ENCODE measurements at regions not wholly inside any gene's neighbourhood (a gene's known extent, or its start where the extent isn't known, plus 50 kb on each side); places are given as distances from the start of the nearest gene placed in this dataset.

- no peak overlapping the region for H3K4me3 ChIP-seq (ENCODE audit: low read depth, poor library complexity, severe bottlenecking)
- intact Hi-C loops (cut with DNase I; ENCODE audit: low total_unique reads): no loop called here
- DNase-seq (ENCODE audit: low spot score in 2 of 2): no peak
- TF ChIP-seq, protein P1, sequence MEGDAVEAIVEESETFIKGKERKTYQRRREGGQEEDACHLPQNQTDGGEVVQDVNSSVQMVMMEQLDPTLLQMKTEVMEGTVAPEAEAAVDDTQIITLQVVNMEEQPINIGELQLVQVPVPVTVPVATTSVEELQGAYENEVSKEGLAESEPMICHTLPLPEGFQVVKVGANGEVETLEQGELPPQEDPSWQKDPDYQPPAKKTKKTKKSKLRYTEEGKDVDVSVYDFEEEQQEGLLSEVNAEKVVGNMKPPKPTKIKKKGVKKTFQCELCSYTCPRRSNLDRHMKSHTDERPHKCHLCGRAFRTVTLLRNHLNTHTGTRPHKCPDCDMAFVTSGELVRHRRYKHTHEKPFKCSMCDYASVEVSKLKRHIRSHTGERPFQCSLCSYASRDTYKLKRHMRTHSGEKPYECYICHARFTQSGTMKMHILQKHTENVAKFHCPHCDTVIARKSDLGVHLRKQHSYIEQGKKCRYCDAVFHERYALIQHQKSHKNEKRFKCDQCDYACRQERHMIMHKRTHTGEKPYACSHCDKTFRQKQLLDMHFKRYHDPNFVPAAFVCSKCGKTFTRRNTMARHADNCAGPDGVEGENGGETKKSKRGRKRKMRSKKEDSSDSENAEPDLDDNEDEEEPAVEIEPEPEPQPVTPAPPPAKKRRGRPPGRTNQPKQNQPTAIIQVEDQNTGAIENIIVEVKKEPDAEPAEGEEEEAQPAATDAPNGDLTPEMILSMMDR (IDR thresholded peaks at IDR 0.05): no peak
- TF ChIP-seq POLR2A (IDR thresholded peaks at IDR 0.05): no peak
- WGBS, 2 donors: 85 to 86% methylated on average over 1 of the region's 1 CpG
These were observed 602.5 kb downstream of the TNS3 start for GRCh38 chr7:46979439-46979838.

DNA sequence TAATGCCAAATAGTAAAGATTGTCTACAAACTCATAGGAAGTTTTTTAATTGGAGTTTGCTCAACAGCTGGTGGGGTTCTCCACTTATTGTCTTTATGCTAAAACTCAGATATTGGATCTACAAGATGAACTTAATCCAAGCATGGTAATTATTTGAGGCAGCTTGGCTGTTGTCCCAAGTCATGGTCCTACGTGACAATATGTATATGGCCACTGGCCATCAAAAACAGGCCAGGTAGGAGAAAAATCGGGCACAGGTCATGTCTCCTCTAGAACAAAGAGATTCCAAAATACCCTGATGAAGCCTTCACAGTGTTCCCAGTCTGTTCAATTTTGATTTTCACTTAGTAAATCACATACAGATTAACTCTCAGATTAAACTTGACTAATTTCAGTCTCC is 606.4 kb downstream of the TNS3 start:
- H3K4me3 ChIP-seq (ENCODE audit: low read depth, poor library complexity, severe bottlenecking): no peak overlapping the region
- intact Hi-C loops (cut with DNase I; ENCODE audit: low total_unique reads): no loop called here
- no peak for DNase-seq (ENCODE audit: low spot score in 2 of 2)
- TF ChIP-seq, protein P1 (IDR thresholded peaks at IDR 0.05): no peak
- TF ChIP-seq POLR2A (IDR thresholded peaks at IDR 0.05): no peak
- WGBS, 2 donors: 68 to 83% methylated on average over 2 of the region's 2 CpGs

DNA sequence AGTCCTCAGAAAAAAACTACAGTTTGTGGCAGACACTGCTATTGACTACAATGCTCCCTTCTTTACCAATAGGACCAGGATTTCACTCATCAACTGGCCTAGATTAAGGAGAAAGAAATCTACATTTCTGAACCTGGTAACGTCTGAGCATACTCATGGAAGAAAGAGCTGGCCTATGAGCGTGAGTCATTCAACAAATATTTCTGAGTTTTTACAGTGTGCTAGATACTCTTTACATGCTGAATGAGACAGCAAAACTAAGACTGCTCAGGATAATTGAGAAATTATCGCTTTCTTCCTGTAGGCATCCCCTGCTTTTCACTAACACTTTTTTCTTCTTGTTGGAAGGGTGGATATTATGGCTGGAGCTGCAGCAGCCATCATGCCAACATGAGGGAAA is 609.7 kb downstream of the TNS3 start:
- intact Hi-C loops (cut with DNase I; ENCODE audit: low total_unique reads): no loop called here
- TF ChIP-seq, protein P1 (IDR thresholded peaks at IDR 0.05): no peak
- no peak for TF ChIP-seq POLR2A (IDR thresholded peaks at IDR 0.05)
- no peak for DNase-seq (ENCODE audit: low spot score in 2 of 2)
- 80 to 89% methylated on average over 3 of the region's 3 CpGs for WGBS, 2 donors
- H3K4me3 ChIP-seq (ENCODE audit: low read depth, poor library complexity, severe bottlenecking): no peak overlapping the region

DNA sequence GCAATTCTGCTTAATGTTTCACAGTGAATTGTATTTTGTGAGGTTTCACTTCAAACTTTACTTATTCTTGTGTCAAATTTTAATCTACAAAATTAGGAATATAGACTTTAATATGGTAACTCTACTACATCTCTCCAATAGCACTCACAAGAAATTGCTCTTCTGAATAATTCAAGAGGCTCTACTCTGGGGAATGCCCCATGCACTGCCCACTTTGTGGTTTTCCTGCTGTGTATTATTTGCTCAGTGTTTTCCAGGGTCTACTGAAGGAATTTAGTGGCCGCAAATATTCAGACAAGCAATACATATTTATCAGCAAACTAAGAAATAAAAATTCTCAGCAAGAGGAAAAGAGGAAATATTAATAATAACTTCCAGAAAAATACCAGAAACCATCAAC is 611.4 kb downstream of the TNS3 start:
- WGBS, 2 donors: 95 to 98% methylated on average over 1 of the region's 1 CpG
- DNase-seq (ENCODE audit: low spot score in 2 of 2): no peak
- H3K4me3 ChIP-seq (ENCODE audit: low read depth, poor library complexity, severe bottlenecking): no peak overlapping the region
- TF ChIP-seq POLR2A (IDR thresholded peaks at IDR 0.05): no peak
- TF ChIP-seq, protein P1 (IDR thresholded peaks at IDR 0.05): no peak
- intact Hi-C loops (cut with DNase I; ENCODE audit: low total_unique reads): no loop called here

DNA sequence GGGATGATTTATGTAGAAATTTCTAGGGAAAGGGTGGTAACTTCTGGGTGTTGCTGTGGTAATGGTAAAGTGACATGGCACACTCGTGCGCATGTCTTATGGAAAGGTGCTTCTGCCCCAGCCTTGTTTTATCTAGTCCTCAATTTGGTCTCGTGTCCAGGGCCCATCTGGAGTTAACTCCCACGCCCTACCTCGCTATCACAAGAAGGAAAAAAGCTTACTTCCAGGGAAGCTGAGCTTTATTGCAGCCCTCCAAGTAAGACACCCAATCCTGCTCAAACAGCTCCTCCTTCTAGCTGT is 611.8 kb downstream of the TNS3 start:
- DNase-seq (ENCODE audit: low spot score in 2 of 2): no peak
- TF ChIP-seq, protein P1 (IDR thresholded peaks at IDR 0.05): no peak
- no peak for TF ChIP-seq POLR2A (IDR thresholded peaks at IDR 0.05)
- intact Hi-C loops (cut with DNase I; ENCODE audit: low total_unique reads): no loop called here
- 83 to 85% methylated on average over 5 of the region's 5 CpGs for WGBS, 2 donors
- H3K4me3 ChIP-seq (ENCODE audit: low read depth, poor library complexity, severe bottlenecking): no peak overlapping the region

DNA sequence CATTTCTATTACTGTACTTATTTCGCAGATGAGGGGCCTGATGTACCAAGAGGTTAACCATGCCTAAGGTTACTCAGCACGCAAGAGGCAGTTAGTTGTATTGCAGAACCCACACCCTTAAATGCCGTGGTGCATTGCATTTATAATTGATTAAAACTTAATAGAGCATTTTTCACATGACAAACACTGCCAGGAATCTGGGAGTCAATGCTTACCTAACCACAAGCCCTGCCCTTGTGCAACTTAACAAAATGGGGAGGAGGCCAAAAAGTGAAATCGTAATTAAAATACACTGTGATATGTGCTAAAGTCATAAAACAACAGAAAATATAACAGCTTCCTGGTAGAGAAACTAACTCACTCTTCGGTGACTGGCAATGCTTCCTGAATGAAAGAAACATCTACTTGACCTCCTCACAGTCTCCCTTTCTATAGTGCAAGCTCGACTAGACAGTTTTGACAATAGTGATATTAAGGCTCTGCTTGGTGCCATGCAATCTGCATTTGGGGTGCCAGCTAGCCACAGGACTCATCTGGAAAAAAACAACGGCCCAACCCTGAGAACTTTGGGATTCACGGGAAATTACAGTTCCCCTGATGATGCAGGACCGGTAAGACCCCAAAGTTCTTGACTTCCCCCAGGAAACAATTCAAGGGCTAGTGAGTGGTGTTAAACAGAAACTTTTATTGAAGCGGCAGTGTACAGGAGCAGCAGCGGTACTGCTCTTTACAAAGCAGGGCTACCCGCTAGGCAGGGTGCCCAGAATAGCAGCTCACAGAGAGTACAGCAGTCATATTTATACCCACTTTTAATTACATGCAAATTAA is 612.4 kb downstream of the TNS3 start:
- H3K4me3 ChIP-seq (ENCODE audit: low read depth, poor library complexity, severe bottlenecking): no peak overlapping the region
- intact Hi-C loops (cut with DNase I; ENCODE audit: low total_unique reads): no loop called here
- WGBS, 2 donors: 75 to 79% methylated on average over 12 of the region's 12 CpGs
- TF ChIP-seq POLR2A (IDR thresholded peaks at IDR 0.05): no peak
- TF ChIP-seq, protein P1 (IDR thresholded peaks at IDR 0.05): no peak
- no peak for DNase-seq (ENCODE audit: low spot score in 2 of 2)
